Neural cell (in vitro differentiated cells): ENCODE measurements at regions not wholly inside any gene's neighbourhood (a gene's known extent, or its start where the extent isn't known, plus 50 kb on each side); places are given as distances from the start of the nearest gene placed in this dataset.

ENCODE experiments used
- H2AFZ ChIP-seq: fragments of 200-600, 300-800 bp; sonication (generic), shearing (Covaris generic); 2 replicates; pipeline ENCODE4 v1.6.0; 2014; ENCODE audit warnings: low read depth, mild to moderate bottlenecking, antibody characterized with exemption, low read length, moderate library complexity
- H3F3A ChIP-seq: fragments of 200-600 bp; shearing (Covaris generic); 2 replicates; pipeline ENCODE4 v1.6.1; 2016; ENCODE audit warnings: mild to moderate bottlenecking, moderate library complexity, mixed read lengths, antibody characterized with exemption, low read length; ENCODE audit not compliant: insufficient read depth, poor library complexity, severe bottlenecking
- H3K27ac ChIP-seq: fragments of 200-600, 300-800 bp; sonication (generic), shearing (Covaris generic); 2 replicates; pipeline ENCODE4 v1.5.1; 2014; ENCODE audit warnings: mild to moderate bottlenecking, low read length, moderate library complexity
- H3K27me3 ChIP-seq: fragments of 300-800, 200-600 bp; sonication (generic), shearing (Covaris generic); 2 replicates; pipeline ENCODE4 v1.6.0; 2014; ENCODE audit warnings: mild to moderate bottlenecking, low read depth, low read length, moderate library complexity; ENCODE audit not compliant: insufficient read depth
- H3K36me3 ChIP-seq: fragments of 300-800, 200-600 bp; sonication (generic), shearing (Covaris generic); 2 replicates; pipeline ENCODE4 v1.5.1; 2014; ENCODE audit warnings: mild to moderate bottlenecking, antibody characterized with exemption, low read length, moderate library complexity; ENCODE audit not compliant: insufficient read depth
- H3K4me2 ChIP-seq: fragments of 300-800, 200-600 bp; sonication (generic), shearing (Covaris generic); 2 replicates; pipeline ENCODE4 v1.6.0; 2014; ENCODE audit warnings: mild to moderate bottlenecking, low read length
- H3K4me3 ChIP-seq: fragments of 300-800, 200-600 bp; sonication (generic), shearing (Covaris generic); 2 replicates; pipeline ENCODE4 v1.5.1; 2014; ENCODE audit warnings: mild to moderate bottlenecking, low read length, moderate library complexity
- H3K79me2 ChIP-seq: fragments of 200-600 bp; shearing (Covaris generic); replicated peaks from 2 replicates; pipeline ENCODE4 v1.6.0; 2014; ENCODE audit warnings: mild to moderate bottlenecking, low read length, moderate library complexity; ENCODE audit not compliant: insufficient read depth
- H3K9ac ChIP-seq: fragments of 300-800, 200-600 bp; sonication (generic), shearing (Covaris generic); 2 replicates; pipeline ENCODE4 v1.6.1; 2016; ENCODE audit warnings: mild to moderate bottlenecking, low read length, mixed read lengths
- H3K9me2 ChIP-seq: fragments of 200-600 bp; shearing (Covaris generic); 2 replicates; pipeline ENCODE4 v1.6.1; 2016; ENCODE audit warnings: mild to moderate bottlenecking, low read length, mixed read lengths; ENCODE audit not compliant: insufficient read depth
- H3K9me3 ChIP-seq: fragments of 200-600, 300-800 bp; sonication (generic), shearing (Covaris generic); 2 replicates; pipeline ENCODE4 v1.6.1; 2016; ENCODE audit warnings: mild to moderate bottlenecking, mixed run types, low read length, moderate library complexity, mixed read lengths
- H4K20me1 ChIP-seq: fragments of 200-600 bp; shearing (Covaris generic); 2 replicates; pipeline ENCODE4 v1.6.1; 2016; ENCODE audit warnings: mild to moderate bottlenecking, mixed run types; ENCODE audit not compliant: insufficient read depth
- CTCF ChIP-seq: fragments of 450-650 bp; IDR thresholded peaks from 2 replicates; pipeline ENCODE4 v1.5.1; 2014; ENCODE audit warnings: antibody characterized with exemption, mild to moderate bottlenecking, moderate library complexity; ENCODE audit not compliant: poor library complexity, severe bottlenecking
- EP300 ChIP-seq: fragments of 450-650 bp; conservative IDR thresholded peaks from 2 replicates; pipeline ENCODE4 v1.6.1; 2014; ENCODE audit warnings: antibody characterized with exemption, mild to moderate bottlenecking, moderate library complexity; ENCODE audit not compliant: poor library complexity, severe bottlenecking
- EZH2 ChIP-seq: fragments of 200-600, 300-800 bp; shearing (Covaris generic), sonication (generic); IDR thresholded peaks from 2 replicates; pipeline ENCODE4 v1.6.1; 2014; ENCODE audit warnings: antibody characterized with exemption, low read length, borderline replicate concordance, mild to moderate bottlenecking; ENCODE audit not compliant: insufficient read depth, poor library complexity, severe bottlenecking
- MXI1 ChIP-seq: fragments of 450-650 bp; conservative IDR thresholded peaks from 2 replicates; pipeline ENCODE4 v1.6.1; 2014; ENCODE audit warnings: antibody characterized with exemption, mild to moderate bottlenecking; ENCODE audit not compliant: poor library complexity, severe bottlenecking
- POLR2AphosphoS5 ChIP-seq: IDR thresholded peaks from 2 replicates; pipeline ENCODE4 v1.6.1; 2012
- RAD21 ChIP-seq: fragments of 450-650 bp; conservative IDR thresholded peaks from 2 replicates; pipeline ENCODE4 v1.6.1; 2014; ENCODE audit warnings: antibody characterized with exemption, mild to moderate bottlenecking, moderate library complexity
- REST ChIP-seq: IDR thresholded peaks from 2 replicates; pipeline ENCODE4 v1.6.1; 2012; ENCODE audit warnings: borderline replicate concordance
- SMC3 ChIP-seq: fragments of 450-650 bp; conservative IDR thresholded peaks from 2 replicates; pipeline ENCODE4 v1.6.1; 2014; ENCODE audit warnings: antibody characterized with exemption, mild to moderate bottlenecking, moderate library complexity; ENCODE audit not compliant: poor library complexity
- TAF1 ChIP-seq: IDR thresholded peaks from 2 replicates; pipeline ENCODE4 v1.6.1; 2012; ENCODE audit warnings: low read depth

- H3F3A ChIP-seq = no peaks in the 10 kb centered on the region
- no peak for TF ChIP-seq EP300
- H2AFZ ChIP-seq = no peak overlapping the region
- no peak overlapping the region for H3K4me2 ChIP-seq
- no peaks in the 10 kb centered on the region for H3K36me3 ChIP-seq
- no peak overlapping the region for H3K4me3 ChIP-seq
- H4K20me1 ChIP-seq = no peaks in the 10 kb centered on the region
- H3K27ac ChIP-seq = no peak overlapping the region
- H3K27me3 ChIP-seq = no peaks in the 10 kb centered on the region
- no peaks in the 10 kb centered on the region for H3K9me2 ChIP-seq
- H3K9me3 ChIP-seq = no peaks in the 10 kb centered on the region
- H3K9ac ChIP-seq = no peak overlapping the region
- H3K79me2 ChIP-seq = no peaks in the 10 kb centered on the region
These were observed 308.1 kb upstream of the ZMIZ1 start for GRCh38 chr10:78760463-78761310.

- TF ChIP-seq EP300 (no peak), EZH2 (no peak), TAF1 (no peak), POLR2AphosphoS5 (no peak), MXI1 (no peak), SMC3 (no peak), CTCF (no peak), REST (no peak), RAD21 (no peak)
- H3F3A ChIP-seq = no peaks in the 10 kb centered on the region
- no peaks in the 10 kb centered on the region for H4K20me1 ChIP-seq
- H3K4me3 ChIP-seq = no peak overlapping the region
- H3K9ac ChIP-seq = no peak overlapping the region
- H3K9me2 ChIP-seq = no peaks in the 10 kb centered on the region
- H3K79me2 ChIP-seq = no peaks in the 10 kb centered on the region
- no peaks in the 10 kb centered on the region for H3K9me3 ChIP-seq
- H2AFZ ChIP-seq = no peak overlapping the region
- no peaks in the 10 kb centered on the region for H3K27me3 ChIP-seq
- H3K4me2 ChIP-seq = no peak overlapping the region
- no peak overlapping the region for H3K27ac ChIP-seq
- no peaks in the 10 kb centered on the region for H3K36me3 ChIP-seq
These were observed 307.4 kb upstream of the ZMIZ1 start for GRCh38 chr10:78761311-78761781.
